HG03460 (cell line): ENCODE measurements at regions not wholly inside any gene's neighbourhood (a gene's known extent, or its start where the extent isn't known, plus 50 kb on each side); places are given as distances from the start of the nearest gene placed in this dataset.

Experiments
- ATAC-seq: cut with Tn5 transposase; IDR thresholded peaks from one replicate; pipeline ENCODE4 v1.9.1; 2021; ENCODE audit not compliant: unreplicated experiment

DNA sequence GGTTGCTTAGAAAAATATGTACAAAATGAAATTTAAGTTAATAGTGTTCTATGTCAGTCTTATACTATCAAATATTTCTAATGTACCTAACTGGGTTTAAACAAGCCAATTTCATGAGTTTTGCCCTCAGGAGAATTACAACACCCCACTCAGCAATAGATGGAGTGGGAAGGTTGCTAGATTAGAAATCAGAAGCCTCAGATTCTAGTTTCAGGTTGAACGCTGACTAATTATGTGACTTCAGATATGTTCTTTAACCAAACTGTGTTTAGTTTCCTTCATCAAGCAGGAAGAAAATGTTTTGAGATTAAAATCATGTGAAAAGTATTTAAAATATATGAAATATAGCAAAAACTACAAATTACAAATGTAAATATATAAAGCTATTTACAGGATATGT lies 133.8 kb upstream of the KCNH7 start:
- ATAC-seq, result no peak

GRCh38 chr2:162968306-162968705 lies 129.7 kb upstream of the KCNH7 start:
- ATAC-seq, result no peak

GRCh38 chr2:162967811-162968210 lies 129.2 kb upstream of the KCNH7 start:
- no peak for ATAC-seq

GRCh38 chr2:162967147-162967546 lies 128.6 kb upstream of the KCNH7 start:
- ATAC-seq, result no peak

- no peak for ATAC-seq
These were observed 126.6 kb upstream of the KCNH7 start for GRCh38 chr2:162965191-162965590.

DNA sequence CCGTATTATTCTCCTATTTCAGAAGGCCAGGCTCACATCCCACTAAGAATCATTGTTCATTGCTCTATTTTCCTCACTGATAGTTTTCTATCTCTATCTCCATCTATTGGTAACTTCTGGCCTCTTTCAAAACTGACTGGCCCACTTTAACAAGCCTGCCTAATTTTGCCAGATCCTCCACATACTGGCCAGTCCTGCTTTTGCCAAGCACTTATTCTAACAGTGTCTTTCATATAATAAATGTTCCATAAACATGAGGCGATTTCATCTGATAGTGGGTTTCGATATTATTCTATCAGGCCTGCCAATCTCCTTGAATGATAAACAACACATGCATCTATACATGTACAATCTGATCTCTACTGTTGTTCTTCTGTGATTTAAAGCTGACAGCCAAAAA lies 125.9 kb upstream of the KCNH7 start:
- no peak for ATAC-seq

DNA sequence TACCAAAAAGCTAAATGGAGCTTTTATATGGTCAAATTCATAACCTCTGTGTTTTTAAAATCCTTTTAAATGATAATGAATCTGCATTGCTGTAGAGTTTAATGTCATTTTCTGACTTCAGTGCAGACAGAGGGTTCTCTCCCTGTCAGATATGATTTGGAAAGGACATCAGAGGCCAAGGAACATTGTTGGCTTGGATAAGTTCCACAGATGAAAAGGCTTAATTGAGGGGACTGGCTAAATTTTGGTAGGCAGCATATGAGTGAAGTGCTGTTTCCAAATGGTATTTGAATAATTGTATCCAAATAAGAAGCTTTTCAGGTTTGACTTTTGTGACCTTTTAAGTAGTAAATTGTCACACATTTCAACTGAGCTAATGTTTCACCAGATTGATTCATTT lies 124.6 kb upstream of the KCNH7 start:
- ATAC-seq, result no peak

GRCh38 chr2:162945785-162946184 lies 107.2 kb upstream of the KCNH7 start:
- no peak for ATAC-seq

DNA sequence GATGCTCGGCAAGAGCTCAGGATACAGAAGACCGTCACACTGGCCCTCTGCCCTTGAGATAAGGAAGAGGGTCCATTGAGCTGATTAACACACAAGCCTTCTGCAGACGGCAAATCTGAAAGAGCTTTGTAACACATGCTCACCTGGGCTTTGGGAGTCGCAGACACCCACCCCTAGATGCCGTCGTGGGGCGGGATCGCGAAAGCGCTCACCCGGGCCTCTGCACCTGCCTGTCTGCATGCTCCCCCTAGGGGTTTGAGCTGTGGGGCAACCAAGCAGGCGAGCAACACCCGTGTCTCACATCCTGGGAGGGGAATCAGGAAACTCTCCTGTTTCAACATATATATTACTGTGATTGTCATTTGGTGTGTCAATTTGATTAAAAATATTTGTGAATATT lies 99.8 kb upstream of the KCNH7 start:
- no peak for ATAC-seq

- ATAC-seq, result no peak
These were observed 95.6 kb upstream of the KCNH7 start for GRCh38 chr2:162934191-162934590.

GRCh38 chr2:162932416-162932815 lies 93.8 kb upstream of the KCNH7 start:
- ATAC-seq, result no peak

DNA sequence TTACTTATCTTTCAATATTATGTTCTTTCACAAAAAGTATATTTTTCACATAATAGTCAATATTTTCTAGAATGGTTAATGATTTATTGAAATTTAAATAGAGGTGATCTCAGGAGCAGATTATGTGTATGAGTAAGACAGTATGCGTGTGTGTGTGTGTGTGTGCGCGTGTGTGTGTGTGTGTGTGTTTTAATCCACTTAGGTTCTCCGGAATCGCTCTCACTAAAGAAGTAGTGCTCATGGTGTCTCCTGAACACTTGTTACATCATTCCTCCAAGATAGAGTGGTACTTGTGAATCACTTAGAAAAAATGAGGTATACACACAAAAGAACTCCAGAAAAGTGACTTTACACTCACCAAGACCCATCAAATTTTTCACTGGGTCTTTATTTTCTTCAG lies 91.0 kb upstream of the KCNH7 start:
- ATAC-seq, result no peak

GRCh38 chr2:162928356-162928755 lies 89.8 kb upstream of the KCNH7 start:
- ATAC-seq, result no peak

GRCh38 chr2:162926907-162927306 lies 88.3 kb upstream of the KCNH7 start:
- ATAC-seq, result no peak

DNA sequence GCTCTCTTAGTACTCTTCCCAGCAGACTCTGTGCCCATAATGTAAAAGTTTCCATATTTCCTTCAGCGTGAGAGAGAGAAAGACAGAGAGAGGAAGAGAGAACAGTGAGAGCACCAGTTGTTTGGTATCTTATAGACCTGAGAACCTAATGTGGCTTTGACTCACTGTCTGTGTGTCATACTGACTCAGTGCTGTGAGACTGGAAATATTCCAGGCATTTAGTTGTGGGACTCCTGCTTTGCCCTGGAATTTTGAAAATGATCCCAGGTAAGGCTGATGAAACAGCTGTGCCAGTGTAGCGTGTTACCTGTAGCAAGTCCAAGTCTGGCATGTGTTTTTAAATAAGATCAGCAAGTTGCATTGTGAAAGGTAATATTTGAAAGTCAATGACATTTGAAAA lies 87.9 kb upstream of the KCNH7 start:
- ATAC-seq, result no peak

DNA sequence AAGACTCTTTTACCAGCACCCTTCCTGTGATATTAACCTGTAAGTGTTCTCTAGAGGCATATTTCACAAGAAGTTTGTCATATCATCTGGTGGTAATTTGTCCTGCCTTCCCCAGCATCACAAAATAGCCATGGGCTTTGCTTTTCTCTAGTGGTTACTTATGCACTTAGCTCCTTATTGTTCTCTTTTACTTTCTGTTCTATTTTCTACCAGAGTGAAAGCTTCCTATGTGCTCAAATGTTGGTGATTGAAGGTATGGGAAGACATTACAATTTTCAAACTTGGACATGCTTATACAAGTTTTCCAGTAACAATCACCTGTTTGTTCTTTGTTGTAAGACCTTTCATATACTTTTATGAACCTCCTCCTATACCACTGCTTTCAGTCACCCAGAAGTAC lies 87.0 kb upstream of the KCNH7 start:
- no peak for ATAC-seq

GRCh38 chr2:162919111-162919510 lies 80.5 kb upstream of the KCNH7 start:
- ATAC-seq, result no peak

DNA sequence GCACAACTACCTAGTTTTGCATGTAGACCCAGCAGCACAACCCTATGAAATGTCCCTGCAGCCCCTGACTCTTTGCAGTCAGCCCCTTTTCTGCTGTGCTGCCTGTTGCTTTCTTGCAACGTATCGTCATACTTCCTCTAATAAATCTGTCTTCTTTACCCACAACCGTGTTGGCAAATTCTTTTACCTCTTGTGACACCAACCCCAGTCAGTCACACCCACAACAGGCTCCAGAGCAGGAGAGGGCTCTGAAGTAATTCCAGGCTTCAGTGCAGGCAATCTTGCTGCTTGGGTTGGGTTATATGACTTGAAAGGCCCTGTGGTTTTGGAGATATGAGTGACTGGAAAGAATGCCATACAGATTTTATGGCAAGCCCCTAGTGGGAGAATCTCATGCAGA lies 79.1 kb upstream of the KCNH7 start:
- no peak for ATAC-seq

DNA sequence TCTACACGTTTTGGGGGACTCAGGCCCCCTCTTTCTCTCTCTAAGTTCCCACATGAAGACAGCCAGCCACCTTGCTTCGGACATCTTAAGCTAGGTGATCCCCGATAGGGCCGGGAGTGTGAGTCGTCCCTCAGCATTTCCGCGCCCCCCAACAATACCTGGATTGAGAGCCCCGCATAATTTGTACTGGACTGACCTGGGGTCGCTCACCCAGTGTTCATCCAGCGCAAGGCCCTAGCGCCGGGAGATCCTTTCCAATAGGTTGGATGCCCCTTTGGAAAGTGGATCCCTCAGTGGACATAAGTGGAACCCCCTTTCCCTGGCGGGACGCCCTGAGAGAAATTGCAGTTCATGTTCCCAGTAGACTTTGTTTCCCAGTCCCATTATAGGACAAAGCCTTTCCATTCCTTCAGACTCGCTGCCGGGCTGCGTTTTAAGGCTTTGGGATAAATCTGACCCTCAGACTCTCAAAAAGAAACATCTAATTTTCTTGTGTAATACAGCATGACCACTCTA lies 77.8 kb upstream of the KCNH7 start:
- no peak for ATAC-seq

DNA sequence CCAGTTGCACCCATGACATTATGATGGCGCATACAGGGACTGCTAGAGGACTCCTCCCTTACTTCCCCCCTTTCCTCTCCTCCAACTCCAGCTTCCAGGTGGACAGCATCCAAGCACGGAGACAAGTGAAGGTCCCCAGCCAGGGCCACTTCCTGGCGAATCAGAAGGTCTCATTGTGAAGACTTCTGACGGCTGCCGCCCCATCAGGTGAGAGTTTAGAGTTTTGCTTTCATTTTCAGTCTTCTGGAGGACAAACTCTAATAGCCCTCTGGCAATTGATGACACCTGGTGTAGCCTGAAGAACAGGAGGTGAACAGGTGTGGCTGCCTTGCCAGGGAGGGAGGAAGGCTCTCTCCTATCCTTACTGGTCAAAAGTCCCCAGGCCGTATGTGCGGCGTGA lies 77.3 kb upstream of the KCNH7 start:
- no peak for ATAC-seq

- ATAC-seq, result no peak
These were observed 75.6 kb upstream of the KCNH7 start for GRCh38 chr2:162914161-162914560.

- ATAC-seq, result no peak
These were observed 74.2 kb upstream of the KCNH7 start for GRCh38 chr2:162912787-162913186.

DNA sequence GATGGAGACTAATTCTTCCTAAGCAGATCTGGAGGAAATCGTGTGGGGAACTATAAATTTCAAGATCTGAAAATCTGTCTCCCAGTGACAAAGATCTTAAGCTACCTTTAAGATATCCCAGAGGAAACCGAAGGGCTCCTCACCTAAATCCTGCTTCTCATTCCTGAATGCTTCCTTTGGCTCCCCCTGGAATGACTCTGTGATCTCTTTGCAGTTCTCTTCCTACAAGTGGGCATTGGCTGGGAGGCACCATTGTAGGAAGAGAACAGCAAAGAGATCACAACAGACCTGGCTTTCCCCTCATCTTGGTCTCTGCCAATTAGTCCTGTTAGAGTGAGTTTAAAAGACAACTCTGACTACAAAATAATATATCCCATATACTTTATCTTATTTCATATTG lies 70.0 kb upstream of the KCNH7 start:
- no peak for ATAC-seq
